ENCODE measurements at regions not wholly inside any gene's neighbourhood (a gene's known extent, or its start where the extent isn't known, plus 50 kb on each side); places are given as distances from the start of the nearest gene placed in this dataset.

DNA sequence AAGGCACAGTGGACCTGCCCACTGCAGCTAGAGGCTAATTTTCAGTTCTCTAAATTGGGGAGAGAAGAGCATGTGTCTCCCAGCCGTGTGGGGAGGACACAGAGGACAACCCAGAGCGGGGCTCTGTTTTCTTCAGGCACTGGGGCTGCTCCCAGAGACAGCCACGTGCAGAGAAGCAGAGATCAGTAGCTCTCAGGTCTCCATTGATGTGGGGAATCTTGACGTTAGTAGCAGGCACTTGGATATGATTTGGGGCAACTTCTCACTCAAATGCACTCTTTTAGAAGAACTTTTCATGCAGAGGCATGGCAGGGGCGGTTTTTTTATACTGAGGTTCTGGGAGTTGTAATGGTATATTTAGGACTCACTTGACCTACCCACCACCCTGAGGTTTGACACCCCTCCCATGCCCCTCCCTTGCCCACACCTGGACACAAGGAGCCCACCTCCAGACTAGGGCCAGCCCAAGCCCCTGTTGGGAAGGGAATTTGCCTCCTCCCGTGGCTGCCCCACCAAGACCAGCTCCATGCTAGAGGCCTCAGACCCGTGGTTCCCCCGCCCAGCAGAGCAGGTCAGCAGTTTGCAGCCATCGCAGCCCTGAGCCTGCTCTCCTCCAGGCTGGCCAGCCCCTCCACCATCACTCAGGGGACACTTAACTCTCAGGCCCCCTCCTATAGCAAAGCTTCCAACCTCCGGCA is 94.2 kb upstream of the RTL6 start:
- TF ChIP-seq POLR2AphosphoS5 (IDR thresholded peaks at IDR 0.05; ENCODE audit: low read depth, low read length) (no peak), SIN3A (IDR thresholded peaks at IDR 0.05; ENCODE audit: borderline replicate concordance, insufficient read depth, low read length) (no peak), TAF1 (IDR thresholded peaks at IDR 0.05; ENCODE audit: borderline replicate concordance, insufficient read depth, low read length) (no peak), FOXP2 (optimal IDR thresholded peaks at IDR 0.05; ENCODE audit: borderline replicate concordance, extremely low read depth, extremely low read length, insufficient read depth) (no peak)
- TF ChIP-seq, protein P1, sequence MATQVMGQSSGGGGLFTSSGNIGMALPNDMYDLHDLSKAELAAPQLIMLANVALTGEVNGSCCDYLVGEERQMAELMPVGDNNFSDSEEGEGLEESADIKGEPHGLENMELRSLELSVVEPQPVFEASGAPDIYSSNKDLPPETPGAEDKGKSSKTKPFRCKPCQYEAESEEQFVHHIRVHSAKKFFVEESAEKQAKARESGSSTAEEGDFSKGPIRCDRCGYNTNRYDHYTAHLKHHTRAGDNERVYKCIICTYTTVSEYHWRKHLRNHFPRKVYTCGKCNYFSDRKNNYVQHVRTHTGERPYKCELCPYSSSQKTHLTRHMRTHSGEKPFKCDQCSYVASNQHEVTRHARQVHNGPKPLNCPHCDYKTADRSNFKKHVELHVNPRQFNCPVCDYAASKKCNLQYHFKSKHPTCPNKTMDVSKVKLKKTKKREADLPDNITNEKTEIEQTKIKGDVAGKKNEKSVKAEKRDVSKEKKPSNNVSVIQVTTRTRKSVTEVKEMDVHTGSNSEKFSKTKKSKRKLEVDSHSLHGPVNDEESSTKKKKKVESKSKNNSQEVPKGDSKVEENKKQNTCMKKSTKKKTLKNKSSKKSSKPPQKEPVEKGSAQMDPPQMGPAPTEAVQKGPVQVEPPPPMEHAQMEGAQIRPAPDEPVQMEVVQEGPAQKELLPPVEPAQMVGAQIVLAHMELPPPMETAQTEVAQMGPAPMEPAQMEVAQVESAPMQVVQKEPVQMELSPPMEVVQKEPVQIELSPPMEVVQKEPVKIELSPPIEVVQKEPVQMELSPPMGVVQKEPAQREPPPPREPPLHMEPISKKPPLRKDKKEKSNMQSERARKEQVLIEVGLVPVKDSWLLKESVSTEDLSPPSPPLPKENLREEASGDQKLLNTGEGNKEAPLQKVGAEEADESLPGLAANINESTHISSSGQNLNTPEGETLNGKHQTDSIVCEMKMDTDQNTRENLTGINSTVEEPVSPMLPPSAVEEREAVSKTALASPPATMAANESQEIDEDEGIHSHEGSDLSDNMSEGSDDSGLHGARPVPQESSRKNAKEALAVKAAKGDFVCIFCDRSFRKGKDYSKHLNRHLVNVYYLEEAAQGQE (IDR thresholded peaks at IDR 0.05; ENCODE audit: insufficient read depth in 1 of 2, low read depth in 2 of 2, low read length in 2 of 2) = no peak

DNA sequence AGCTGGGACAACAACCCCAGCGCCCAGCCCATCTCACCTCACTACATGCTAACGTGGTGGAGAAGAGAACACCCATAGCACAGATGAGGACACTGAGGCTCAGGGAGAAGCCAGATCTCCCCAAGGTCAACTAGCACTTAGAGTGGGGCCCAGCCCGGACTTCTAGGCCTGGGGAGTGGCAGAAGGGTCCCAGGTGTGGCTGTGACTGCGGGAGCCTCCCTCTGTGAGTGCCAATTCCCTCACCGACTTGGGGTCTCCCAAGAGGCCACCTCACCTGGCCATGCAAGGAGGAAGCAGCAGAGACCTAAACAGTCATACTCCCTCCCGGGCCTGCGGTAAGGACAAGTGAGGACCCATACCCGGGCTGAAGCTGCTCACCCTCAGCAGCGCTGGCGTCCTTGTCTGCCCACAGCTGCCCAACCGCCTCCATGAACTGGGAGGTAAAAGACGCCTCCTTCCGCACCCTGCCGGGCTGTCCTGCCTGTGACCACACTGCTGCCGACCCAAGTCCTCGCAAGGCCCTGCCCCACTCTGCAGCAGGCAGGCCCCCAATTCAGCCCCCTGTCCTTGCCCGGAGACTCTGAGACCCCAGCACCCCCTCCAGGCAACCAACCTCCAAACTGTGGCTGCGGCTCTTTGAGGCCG is 93.2 kb upstream of the RTL6 start:
- no peak for TF ChIP-seq POLR2AphosphoS5 (IDR thresholded peaks at IDR 0.05; ENCODE audit: low read depth, low read length)
- TF ChIP-seq, protein P1 (IDR thresholded peaks at IDR 0.05; ENCODE audit: insufficient read depth in 1 of 2, low read depth in 2 of 2, low read length in 2 of 2) = no peak
- no peak for TF ChIP-seq TAF1 (IDR thresholded peaks at IDR 0.05; ENCODE audit: borderline replicate concordance, insufficient read depth, low read length)
- TF ChIP-seq SIN3A (IDR thresholded peaks at IDR 0.05; ENCODE audit: borderline replicate concordance, insufficient read depth, low read length) = no peak
- no peak for TF ChIP-seq FOXP2 (optimal IDR thresholded peaks at IDR 0.05; ENCODE audit: borderline replicate concordance, extremely low read depth, extremely low read length, insufficient read depth)

DNA sequence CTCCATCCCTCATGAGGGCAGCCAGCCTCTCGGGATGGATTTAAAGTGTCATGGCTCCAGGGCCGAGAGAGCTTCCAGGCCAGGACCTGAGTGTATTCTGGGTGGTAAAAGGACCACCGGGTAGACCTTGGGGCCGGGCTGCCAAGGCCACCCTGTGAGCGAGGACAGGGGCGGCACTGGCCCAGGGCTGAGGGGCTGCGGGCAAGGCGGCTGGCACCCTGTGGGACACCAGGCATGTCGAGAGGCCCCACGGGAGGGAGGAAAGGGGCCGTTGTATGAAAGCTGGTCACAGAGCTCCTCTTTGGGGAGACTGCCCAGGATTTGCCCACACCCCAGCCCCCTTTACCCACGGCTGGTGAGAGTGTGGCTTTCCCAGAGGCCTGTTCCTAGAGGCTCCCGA is 92.3 kb upstream of the RTL6 start:
- TF ChIP-seq TAF1 (IDR thresholded peaks at IDR 0.05; ENCODE audit: borderline replicate concordance, insufficient read depth, low read length) (no peak), SIN3A (IDR thresholded peaks at IDR 0.05; ENCODE audit: borderline replicate concordance, insufficient read depth, low read length) (no peak), POLR2AphosphoS5 (IDR thresholded peaks at IDR 0.05; ENCODE audit: low read depth, low read length) (no peak), FOXP2 (optimal IDR thresholded peaks at IDR 0.05; ENCODE audit: borderline replicate concordance, extremely low read depth, extremely low read length, insufficient read depth) (no peak)
- TF ChIP-seq, protein P1 (IDR thresholded peaks at IDR 0.05; ENCODE audit: insufficient read depth in 1 of 2, low read depth in 2 of 2, low read length in 2 of 2) = no peak

DNA sequence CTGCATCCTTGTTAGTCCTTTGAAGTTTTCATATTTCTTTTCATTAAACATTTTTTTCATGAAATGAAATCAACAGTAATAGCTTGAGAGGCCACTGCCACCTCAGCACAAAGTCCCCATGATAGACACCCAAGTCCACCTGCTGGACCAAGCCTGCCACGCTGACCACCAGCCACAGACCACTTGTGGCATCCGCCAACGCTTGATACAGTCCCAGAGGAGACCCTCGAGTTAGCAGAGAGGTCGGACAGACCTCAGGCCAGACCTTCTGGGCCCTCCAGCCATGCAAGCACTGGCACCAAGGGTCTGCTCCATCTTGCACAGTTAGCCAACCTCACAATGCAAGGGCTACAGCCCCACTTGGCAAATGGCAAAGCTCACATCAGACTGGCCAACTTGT is 91.8 kb upstream of the RTL6 start:
- no peak for TF ChIP-seq TAF1 (IDR thresholded peaks at IDR 0.05; ENCODE audit: borderline replicate concordance, insufficient read depth, low read length)
- no peak for TF ChIP-seq SIN3A (IDR thresholded peaks at IDR 0.05; ENCODE audit: borderline replicate concordance, insufficient read depth, low read length)
- no peak for TF ChIP-seq POLR2AphosphoS5 (IDR thresholded peaks at IDR 0.05; ENCODE audit: low read depth, low read length)
- no peak for TF ChIP-seq FOXP2 (optimal IDR thresholded peaks at IDR 0.05; ENCODE audit: borderline replicate concordance, extremely low read depth, extremely low read length, insufficient read depth)
- TF ChIP-seq, protein P1 (IDR thresholded peaks at IDR 0.05; ENCODE audit: insufficient read depth in 1 of 2, low read depth in 2 of 2, low read length in 2 of 2) = no peak

Data from PFSK-1 (cell line).